HG02981 (cell line): ENCODE measurements at regions not wholly inside any gene's neighbourhood (a gene's known extent, or its start where the extent isn't known, plus 50 kb on each side); places are given as distances from the start of the nearest gene placed in this dataset.
A peak's percentile ranks its signal among the peaks of the same experiment; 100 is the strongest.
"Not testable (repeated sequence)": the region's sequence is repeated elsewhere in the genome, so short reads cannot be mapped to it uniquely, and the experiment has no call there.

ENCODE experiments used
- ATAC-seq: cut with Tn5 transposase; IDR thresholded peaks from one replicate; pipeline ENCODE4 v1.9.1; 2021; ENCODE audit warnings: mild to moderate bottlenecking, moderate library complexity; ENCODE audit not compliant: unreplicated experiment

- no peak for ATAC-seq
These were observed 472.1 kb upstream of the DDX18 start for GRCh38 chr2:117342415-117342814.

DNA sequence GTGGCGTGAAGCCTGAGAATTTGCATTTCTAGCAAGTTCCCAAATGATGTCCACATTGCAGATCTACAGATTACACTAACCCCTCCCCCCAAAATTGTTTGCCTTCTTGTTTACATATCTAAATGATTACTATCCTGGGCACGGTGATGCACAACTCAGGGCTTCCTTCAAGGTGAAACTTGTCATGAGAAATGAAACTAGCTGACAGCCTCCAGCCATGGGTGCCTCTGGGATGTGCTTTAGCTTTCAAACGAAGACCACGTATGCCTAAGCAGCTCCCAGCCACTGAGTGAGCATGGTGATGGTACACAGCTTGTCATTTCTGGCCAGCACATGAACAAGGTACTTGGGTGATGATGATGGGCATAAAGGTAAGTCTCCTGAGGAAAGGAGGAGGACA lies 464.8 kb upstream of the DDX18 start:
- ATAC-seq, result no peak

- no peak for ATAC-seq
These were observed 463.1 kb upstream of the DDX18 start for GRCh38 chr2:117351396-117351795.

- no peak for ATAC-seq
These were observed 455.1 kb upstream of the DDX18 start for GRCh38 chr2:117359266-117359914.

DNA sequence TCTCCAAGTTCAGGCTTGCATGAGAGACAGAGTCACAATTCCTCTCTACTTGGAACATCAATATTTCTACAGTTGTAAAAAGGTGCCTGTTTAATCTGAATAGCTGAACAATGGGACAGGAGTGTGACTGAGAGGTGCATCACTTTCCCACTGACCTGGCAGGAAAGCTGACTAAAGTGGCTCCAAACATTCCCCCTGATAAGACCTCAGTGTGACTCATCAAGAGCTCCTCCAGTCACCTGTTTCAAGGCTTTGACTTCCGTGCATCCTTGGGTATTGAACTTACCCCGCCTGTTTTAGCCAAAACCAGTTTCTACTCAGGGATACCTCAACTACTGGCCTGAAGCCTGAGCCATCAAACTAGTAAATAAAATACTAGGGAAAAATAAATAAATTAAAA lies 453.9 kb upstream of the DDX18 start:
- no peak for ATAC-seq

- peak; percentile 98 for ATAC-seq
These were observed 435.8 kb upstream of the DDX18 start for GRCh38 chr2:117378653-117379052.

- no peak for ATAC-seq
These were observed 434.6 kb upstream of the DDX18 start for GRCh38 chr2:117379928-117380327.

DNA sequence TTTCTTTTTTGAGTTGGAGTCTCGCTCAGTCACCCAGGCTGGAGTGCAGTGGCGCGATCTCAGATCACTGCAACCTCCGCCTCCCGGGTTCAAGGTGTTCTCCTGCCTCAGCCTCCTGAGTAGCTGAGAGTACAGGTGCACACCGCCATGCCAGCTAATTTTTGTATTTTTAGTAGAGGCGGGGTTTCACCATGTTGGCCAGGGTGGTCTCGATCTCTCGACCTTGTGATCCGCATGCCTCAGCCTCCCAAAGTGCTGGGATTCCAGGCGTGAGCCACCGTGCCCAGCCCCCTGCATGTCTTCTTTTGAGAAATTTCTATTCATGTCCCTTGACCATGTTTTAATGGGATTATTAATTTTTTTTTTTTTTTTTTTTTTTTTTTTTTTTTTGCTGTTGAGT lies 430.5 kb upstream of the DDX18 start:
- not testable (repeated sequence) for ATAC-seq

GRCh38 chr2:117396161-117396560 lies 418.3 kb upstream of the DDX18 start:
- ATAC-seq, result no peak

DNA sequence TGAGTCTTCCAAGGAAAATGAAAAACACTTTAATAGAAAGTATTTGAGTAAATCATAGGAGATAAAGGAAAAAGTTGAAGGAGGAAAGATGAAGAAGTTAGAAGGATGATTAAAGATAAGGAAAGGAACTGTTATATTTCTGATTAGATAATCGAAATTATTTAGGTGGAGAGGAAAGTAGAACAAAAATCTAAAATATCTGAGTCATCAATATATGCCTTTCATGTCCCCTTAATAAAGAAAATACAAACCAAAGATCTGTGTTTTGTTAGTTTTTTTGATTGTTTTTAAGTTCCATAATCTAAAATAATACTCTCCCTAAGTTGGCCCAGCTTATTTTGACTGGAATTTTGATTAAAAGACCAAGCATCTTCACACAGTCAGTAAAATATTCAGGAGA lies 412.9 kb upstream of the DDX18 start:
- no peak for ATAC-seq

DNA sequence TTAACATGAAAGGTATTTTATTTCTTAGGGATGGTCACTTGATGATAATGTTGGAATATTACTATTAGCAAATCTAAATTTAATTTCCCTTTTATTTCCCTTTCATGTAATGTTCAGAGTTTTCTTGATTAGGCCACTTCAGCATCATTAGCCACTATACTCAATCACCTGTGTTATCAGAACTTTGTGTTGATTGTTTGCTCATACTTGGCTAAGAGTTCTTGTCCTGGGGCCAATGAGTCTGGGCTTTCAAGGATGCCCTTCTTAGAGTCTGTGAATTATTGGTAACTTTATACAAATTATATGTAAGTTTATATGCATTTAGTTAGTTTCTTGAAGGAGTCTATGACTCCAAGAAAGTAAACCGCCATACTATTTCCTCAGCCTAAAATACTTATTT lies 408.0 kb upstream of the DDX18 start:
- no peak for ATAC-seq

DNA sequence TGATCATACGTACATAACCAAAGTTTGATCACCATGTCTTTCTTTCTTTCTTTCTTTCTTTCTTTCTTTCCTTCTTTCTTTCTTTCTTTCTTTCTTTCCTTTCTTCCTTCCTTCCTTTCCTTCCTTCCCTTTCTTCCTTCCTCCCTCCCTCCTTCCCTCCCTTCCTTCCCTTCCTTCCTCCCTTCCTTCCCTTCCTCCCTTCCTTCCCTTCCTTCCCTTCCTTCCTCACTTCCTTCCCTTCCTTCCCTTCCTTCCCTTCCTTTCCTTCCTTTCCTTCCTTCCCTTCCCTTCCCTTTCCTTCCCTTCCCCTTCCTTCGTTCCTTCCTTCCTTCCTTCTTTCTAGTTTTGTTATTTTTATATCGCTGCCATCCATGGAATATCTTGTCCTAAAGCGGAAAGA lies 406.7 kb upstream of the DDX18 start:
- ATAC-seq, result no peak

DNA sequence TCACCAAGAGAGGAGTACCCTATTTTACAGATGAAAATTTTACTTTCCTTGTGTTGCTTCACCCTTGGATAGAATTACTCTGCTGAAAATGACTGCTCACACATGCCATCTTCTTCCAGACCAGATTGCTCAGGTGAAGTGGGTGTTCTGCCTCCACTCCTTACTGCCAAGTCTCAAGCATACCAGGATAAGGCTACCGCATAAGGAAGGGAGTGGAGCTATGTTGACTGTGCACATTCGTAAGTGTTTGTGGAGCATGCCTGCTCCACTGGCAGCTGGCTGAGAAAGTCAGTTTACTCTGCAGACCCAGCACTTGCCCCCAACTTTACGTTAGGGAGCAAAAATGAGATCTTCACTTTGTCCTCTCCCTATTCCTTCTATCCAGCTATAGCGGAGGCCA lies 405.0 kb upstream of the DDX18 start:
- no peak for ATAC-seq

DNA sequence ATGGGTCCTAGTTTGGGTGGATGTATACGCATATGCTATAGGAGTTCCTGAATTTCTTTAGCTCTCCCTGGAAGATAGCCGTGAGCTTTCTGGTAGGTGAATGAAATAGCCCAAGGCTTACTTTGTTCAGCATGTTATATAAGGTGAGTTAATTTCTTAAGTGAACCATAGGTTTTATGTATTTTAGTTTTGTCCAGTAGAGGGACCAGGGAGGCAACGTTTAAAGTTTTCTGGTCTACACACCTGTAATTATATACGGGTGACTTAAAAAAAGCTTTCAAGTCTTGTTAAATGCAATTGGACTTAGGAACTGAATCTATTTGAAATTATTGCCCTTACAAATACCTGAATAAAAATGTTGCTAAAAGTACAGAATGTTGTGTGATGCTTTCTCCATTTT lies 402.5 kb upstream of the DDX18 start:
- ATAC-seq, result no peak

- ATAC-seq, result no peak
These were observed 381.7 kb upstream of the DDX18 start for GRCh38 chr2:117432746-117433145.

DNA sequence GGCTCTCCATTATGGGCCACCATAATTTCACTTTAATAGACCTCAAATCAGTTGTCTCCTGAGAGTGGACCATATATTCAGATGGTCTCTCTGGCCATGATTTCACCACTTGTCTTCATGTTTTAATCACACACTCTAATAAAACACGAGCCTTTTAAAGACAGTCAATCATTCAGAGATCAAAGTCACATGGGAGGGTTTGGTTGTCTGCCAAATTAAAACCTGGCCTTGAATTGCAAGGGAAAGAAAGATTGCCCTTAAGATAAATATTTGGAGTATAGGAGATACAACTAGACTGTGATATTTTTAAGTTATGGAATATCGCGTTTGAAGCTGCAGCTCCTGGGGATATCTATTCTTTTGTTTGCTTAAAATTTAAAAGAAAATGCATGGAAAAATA lies 377.8 kb upstream of the DDX18 start:
- no peak for ATAC-seq

DNA sequence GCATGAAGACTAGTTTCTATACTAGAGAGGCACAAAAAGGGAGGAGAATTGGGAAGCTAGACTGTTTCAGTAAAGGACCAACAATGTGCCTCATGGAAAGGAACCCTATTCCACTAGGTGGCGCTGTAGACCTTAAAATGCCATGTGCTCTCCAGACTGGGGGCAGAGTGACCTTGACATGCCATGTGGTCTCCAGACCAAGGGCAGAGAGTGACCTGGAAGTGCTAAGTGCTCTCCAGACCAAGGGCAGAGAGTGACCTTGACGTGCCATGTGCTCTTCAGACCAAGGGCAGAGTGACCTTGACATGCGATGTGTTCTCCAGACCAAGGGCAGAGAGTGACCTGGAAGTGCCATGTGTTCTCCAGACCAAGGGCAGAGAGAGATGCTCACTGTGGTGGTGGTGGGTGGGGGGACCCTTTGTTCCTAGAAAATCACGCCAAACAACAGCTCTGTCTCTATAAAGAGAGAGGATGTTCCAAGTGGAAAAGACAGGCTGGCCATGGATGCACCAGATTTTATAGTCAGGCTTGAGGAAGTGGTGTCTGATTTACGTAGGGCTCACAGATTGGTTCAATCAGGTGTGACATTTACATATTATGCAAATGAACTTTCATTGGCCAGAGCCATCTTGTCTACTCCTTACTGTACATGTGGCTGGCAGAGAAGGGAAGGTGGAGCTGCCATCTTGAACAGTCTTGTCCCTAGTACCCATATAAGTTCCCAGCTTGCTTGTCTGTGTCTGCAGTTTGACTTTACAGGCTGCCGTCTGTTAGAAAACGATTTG lies 344.0 kb upstream of the DDX18 start:
- ATAC-seq, result peak; percentile 56

DNA sequence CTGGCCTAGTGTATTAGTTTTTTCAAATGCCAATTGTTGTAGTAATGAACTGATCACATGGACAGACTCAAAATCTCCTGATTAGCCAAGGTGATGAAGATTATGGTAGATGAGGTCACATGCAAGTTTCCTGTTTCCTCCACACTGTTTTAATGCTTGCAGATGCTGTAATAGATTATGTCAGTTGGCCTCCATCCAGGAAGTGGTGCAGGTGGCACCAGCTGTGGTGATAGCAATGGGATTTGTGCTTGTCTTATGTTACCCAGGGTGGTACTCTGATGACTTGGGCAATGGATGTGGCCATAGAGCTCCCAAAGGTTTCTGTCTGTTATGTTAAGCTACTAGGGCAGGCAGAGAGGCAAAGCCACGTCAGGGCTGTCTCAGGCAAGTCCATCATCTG lies 332.9 kb upstream of the DDX18 start:
- ATAC-seq, result no peak

- ATAC-seq, result no peak
These were observed 328.9 kb upstream of the DDX18 start for GRCh38 chr2:117485588-117485987.

DNA sequence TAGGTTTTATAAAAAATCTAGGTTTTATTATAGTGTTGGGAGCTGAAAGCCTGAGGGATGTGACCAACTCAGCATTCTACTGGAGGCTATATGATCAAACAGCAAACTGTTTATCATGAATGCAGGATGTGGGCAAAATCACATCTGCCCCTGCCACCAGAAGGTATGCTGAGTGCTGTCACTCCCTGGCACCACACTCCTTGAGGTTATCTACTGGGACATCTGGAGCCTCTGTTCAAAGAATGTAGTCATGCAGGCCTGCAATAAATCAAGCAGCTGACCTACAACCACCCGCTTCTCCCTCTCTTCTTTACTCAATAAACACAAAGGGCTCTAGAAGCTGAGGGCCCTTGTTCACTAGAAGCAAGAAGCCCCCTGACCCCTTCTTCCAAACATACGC lies 328.4 kb upstream of the DDX18 start:
- ATAC-seq, result no peak

- no peak for ATAC-seq
These were observed 322.2 kb upstream of the DDX18 start for GRCh38 chr2:117492209-117492851.

DNA sequence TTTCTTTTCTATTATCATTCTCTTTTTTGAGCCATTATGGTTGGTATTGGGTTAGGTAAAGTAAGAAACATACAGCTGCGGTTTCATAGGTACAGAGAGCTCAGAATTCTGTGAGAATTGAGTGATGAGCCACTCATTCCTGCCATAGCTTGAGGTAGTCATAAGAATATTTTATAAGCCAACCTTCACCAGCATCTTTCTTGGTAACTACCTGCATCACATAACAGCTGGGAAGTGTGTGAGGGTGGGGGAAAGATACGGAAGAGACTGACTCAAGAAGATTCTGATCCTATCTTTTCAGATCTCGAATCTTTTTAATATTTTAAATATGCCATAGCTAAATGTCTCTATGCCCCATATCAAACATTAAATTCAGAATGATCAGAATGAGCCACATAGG lies 313.8 kb upstream of the DDX18 start:
- no peak for ATAC-seq
